Activated T-helper 1 cell treated with anti-CD3 and anti-CD28 coated beads, Interleukin-2, amount 50 U/mL, for 16 hours (primary cell): ENCODE measurements at regions not wholly inside any gene's neighbourhood (a gene's known extent, or its start where the extent isn't known, plus 50 kb on each side); places are given as distances from the start of the nearest gene placed in this dataset.

ENCODE experiments used
- DNase-seq, 2 donors: peaks; one replicate each; pipeline ENCODE4 v3.0.0-alpha.2; 2020; ENCODE audit warnings: low read depth in 1 of 2, low spot score in 1 of 2

DNA sequence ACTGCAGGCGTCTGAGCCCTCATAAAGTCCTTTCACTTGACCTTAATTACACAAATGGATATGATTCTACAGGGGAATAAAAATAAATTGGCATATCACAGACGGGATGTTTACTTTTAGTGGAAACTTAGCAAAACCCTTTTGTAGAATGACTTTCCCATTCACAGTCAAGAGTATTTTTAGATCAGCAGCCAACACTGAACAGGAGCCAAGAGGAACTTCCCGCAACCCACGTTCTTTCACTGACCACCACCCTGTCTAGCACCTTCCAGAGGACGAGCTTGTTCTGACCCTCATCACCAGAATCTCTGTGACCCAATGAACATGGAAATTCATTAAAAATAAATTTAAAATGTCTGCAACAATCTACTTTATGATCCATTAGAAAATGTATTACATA, 119.0 kb upstream of the SNTG2 start:
- no peak for DNase-seq

- DNase-seq: no peak
These were observed 119.5 kb upstream of the SNTG2 start for GRCh38 chr2:831225-831536.

- no peak for DNase-seq
These were observed 120.0 kb upstream of the SNTG2 start for GRCh38 chr2:830419-831224.

DNA sequence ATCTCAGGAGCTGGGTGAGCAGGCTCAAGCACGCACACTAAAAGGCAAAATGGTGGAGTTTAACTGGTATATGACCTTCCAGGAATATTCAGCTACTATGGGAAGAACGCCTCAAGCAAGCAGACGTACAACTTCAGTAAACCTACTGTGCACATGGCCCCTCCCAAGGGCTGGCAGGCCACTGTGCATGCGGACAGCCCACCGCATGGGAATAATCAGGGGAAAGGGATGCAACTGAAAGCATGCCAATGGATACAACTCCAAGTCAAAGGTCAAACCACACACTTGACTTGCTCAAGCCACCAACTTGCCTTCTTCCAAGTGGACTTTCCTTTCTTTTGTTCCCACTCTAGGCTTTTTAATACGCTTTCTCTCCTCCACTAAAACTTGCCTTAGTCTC, 121.6 kb upstream of the SNTG2 start:
- no peak for DNase-seq

DNA sequence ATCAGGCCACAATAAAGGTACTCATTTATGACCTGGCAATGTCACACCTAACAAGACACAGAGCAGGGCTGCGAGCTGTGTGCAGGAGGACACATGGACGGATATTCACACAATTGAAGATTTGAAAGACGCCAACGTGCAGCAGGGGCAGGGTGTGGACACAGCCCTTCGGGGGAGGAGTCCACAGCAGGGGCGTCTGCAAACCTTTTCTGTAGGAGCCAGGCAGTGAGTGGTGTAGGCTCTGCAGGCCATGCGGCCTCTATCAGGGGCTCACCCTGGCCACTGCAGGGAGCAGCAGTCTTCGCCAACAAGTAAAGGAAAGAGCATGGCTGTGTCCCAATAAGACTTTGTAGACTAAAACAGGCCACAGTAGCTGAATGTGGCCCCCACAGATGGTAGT, 125.7 kb upstream of the SNTG2 start:
- DNase-seq: no peak

GRCh38 chr2:824524-824923, 126.1 kb upstream of the SNTG2 start:
- DNase-seq: no peak

DNA sequence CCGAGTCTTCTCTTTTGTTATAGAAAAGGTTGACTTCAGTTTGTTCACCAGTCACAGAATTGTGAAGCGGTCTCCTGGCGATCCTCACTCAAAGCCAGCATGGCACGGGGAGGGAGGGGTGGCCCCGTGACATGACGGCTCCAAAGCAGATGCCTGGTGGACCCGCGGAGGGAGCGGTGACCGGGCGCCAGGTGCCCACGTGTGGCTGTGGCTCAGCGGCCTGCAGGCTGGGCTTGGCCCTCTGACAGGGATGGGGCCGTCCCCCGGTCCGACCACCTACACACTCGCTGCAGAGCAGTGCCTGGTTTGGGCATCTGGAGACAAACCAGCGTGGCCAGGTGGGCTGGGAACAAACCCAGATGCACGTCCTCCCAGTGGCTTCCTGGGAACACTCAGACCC, 129.1 kb upstream of the SNTG2 start:
- no peak for DNase-seq

DNA sequence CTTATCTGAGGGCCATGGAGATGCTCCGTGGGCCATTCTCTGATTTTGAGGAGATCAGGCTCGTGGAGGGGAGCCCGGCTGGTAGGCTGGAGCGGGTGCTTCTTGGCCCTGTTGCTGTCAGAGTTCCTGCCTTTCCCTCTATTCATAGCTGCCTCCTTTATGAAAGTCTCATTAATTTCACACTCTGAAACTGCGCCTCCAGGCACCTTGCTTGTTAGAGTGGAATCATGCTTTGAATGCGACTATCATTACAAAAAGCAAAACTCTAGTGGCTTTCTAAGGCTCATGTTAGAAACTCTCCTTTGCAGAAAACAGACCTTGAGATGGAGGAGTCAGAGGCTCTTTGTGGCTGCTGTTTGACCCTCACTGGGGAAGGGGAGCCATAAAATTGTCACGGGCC, 131.0 kb upstream of the SNTG2 start:
- no peak for DNase-seq

DNA sequence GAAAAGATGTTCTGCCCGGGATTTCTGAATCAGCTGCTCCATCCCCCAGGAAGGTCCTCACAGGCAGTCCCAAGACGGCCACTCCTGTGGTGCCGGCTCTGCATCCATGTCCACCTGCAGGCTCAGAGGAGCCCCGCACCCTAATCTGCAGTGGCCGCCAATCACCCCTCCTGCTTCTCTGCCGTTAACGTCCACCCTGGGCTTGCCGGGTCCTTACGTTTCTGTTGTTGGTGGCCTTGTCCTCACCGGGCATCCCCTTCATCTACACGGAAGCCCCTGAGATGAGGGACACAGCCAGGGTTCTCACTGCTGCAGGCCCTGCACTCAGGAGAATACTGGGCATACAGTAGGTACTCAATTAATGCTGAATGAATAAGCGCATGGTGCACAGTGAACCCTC, 131.5 kb upstream of the SNTG2 start:
- DNase-seq: no peak

- DNase-seq: no peak
These were observed 133.2 kb upstream of the SNTG2 start for GRCh38 chr2:817336-818015.

GRCh38 chr2:816278-816677, 134.4 kb upstream of the SNTG2 start:
- DNase-seq: no peak

GRCh38 chr2:810397-810796, 133.2 kb upstream of the TMEM18 start:
- DNase-seq: no peak

GRCh38 chr2:807300-807699, 130.1 kb upstream of the TMEM18 start:
- no peak for DNase-seq

DNA sequence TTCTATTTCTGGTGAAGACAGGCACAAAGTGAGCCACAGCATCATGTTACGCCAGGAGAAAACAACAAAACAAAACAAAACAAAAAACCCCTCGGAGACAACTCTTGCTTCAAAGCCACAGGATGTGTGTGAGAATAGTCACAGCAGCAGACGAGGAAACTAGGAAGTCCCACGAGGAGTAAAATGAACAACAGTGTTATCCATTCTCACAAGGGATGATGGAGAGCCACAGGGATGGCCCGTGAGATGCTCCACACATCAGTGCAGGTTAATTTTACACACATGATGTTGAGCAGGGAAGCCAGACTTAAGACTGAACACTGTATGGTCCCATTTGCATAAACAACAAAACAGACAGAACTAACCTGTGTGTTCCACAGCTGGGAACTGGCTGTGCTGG, 128.5 kb upstream of the TMEM18 start:
- no peak for DNase-seq

DNA sequence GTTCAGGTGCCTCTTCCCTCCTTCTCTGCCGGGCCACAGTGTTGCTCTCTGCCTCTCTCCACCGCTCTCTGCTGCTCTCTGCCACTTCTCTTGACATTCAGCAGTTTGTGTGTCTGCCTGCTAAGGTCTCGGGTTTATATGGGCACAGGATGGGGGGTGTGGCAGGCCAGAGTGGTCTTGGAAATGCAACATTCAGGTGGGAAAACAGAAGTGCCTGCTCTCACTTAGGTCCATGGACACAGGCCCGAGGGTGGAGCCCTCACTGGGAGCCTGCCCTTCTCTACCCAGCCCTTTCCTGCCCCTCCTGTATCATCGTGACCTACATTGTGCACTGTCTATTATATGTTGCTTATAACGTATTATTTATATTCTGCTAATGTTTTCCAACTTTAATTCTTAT, 120.8 kb upstream of the TMEM18 start:
- no peak for DNase-seq

DNA sequence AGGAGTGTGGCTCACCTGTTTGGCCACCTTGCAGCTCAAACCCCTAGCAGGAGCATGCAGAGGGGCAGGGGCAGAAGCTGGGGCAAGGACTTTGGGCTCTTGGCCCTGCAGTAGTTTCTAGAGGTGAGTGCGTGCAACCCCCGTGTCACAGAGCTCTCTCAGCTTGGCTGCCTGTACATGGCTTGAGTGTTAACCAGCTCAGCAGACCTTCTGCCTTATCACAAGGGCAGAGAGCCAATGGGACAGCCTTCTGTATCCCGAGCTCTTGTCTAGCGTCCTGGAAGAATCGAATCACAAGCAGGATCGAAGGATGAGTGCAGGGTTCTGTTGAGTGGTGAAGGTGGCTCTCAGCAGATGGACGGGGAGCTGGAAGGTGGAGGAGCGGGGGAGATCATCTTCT, 120.3 kb upstream of the TMEM18 start:
- no peak for DNase-seq

GRCh38 chr2:796141-796985, 119.2 kb upstream of the TMEM18 start:
- DNase-seq: no peak

- DNase-seq: no peak
These were observed 118.4 kb upstream of the TMEM18 start for GRCh38 chr2:795531-796041.

- DNase-seq: no peak
These were observed 117.5 kb upstream of the TMEM18 start for GRCh38 chr2:794554-795241.

DNA sequence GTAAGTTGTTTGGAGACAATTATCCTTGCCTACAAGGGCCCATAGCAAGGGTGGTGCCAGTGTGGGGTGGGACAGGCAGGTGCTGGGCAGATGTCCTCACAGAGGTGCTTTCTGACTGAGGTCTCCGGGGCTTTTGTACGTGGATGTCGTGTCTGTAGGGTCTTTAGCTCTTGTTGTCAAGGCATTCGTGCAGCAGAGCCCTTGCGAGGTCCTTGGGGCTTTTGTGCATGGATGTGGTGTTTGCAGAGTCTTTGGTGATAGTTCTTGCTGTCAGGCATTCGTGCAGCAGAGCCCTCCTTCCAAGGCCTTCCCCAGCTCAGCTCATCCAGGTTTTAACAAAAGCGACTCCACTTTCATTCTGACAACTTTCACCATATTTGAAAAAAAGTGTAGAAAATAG, 116.0 kb upstream of the TMEM18 start:
- no peak for DNase-seq

DNA sequence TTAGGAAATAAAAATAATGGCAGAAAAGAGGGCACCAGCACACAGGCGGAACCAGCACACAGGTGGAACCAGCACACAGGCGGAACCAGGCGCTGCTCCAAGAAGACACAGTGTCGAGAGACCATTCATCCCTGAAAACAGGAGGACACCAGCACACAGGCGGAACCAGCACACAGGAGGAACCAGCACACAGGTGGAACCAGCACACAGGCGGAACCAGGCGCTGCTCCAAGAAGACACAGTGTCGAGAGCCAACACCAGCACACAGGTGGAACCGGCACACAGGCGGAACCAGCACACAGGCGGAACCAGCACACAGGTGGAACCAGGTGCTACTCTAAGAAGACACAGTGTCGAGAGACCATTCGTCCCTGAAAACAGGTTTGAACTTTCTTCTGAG, 115.5 kb upstream of the TMEM18 start:
- no peak for DNase-seq
